Muscle of leg (tissue), 3 donors: ENCODE measurements at regions not wholly inside any gene's neighbourhood (a gene's known extent, or its start where the extent isn't known, plus 50 kb on each side); places are given as distances from the start of the nearest gene placed in this dataset.

ENCODE experiments used
- DNase-seq: peaks from one replicate; pipeline ENCODE4 v3.0.0; 2013
- H3K27ac ChIP-seq: one replicate; pipeline ENCODE4 v1.5.1; 2013; ENCODE audit warnings: mild to moderate bottlenecking, low read length, control low read depth
- H3K27me3 ChIP-seq: one replicate; pipeline ENCODE4 v1.6.1; 2013; ENCODE audit warnings: low read length; ENCODE audit not compliant: control insufficient read depth, insufficient read depth
- H3K36me3 ChIP-seq: one replicate; pipeline ENCODE4 v1.6.1; 2013; ENCODE audit warnings: low read length; ENCODE audit not compliant: control insufficient read depth, insufficient read depth
- H3K4me1 ChIP-seq: one replicate; pipeline ENCODE4 v1.6.1; 2013; ENCODE audit warnings: low read length; ENCODE audit not compliant: control insufficient read depth, insufficient read depth
- H3K4me3 ChIP-seq: one replicate; pipeline ENCODE4 v1.5.1; 2013; ENCODE audit warnings: low read length, control low read depth
- H3K9me3 ChIP-seq: replicated peaks from 2 replicates; pipeline ENCODE4 v1.6.1; 2013; ENCODE audit warnings: low read depth, low read length; ENCODE audit not compliant: control insufficient read depth
- WGBS: methylation state at CpG from one replicate; pipeline ENCODE4 v1.1.5; 2013; ENCODE audit warnings: missing lambda C conversion rate; ENCODE audit not compliant: insufficient coverage; 5-methylcytosine and 5-hydroxymethylcytosine counted together

DNA sequence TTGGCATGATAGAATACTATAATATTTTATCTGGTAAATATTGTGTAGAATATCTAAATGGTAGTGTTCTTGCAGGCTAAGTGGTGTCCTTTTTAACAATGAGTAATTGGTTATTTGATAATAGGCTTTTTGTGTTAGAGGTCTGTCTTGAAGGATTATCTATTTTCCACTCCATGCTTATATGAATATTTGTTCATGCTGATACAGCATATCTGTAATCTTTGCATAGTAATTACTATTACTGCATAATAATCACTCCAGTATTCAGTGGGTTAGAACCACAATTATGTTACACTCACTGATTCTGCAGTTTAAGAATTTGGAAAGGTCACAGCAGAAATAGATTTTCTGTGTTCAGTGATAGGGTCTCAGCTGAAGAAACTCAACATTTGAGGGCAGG is 1229.9 kb downstream of the MAT2B start:
- Histone ChIP-seq H3K9me3 (no peaks in the 10 kb centered on the region), H3K27ac (no peak overlapping the region)

DNA sequence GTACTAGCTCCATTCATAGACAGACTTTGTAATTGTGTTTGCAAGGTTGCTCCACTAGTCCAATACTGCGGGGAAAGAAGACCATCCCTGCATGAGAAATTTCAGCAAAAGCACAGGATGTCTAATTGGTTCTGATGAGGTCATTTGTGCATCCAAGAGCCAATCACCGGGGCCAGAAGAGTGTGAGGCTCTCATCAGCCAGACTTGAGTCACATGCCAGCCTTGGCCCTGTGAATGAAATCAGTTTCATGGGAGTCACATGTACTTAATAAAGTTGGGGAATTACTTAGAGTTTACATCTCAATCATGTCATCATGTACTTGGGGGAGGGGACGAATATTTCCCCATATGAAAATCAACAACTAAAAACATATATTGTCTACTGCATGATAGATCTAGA is 1236.0 kb downstream of the MAT2B start:
- H3K27me3 ChIP-seq, result no peaks in the 10 kb centered on the region
- 67% methylated on average over 1 of the region's 3 CpGs for WGBS
- no peaks in the 10 kb centered on the region for H3K36me3 ChIP-seq
- no peaks in the 10 kb centered on the region for H3K4me1 ChIP-seq
- no peaks in the 10 kb centered on the region for H3K9me3 ChIP-seq
- H3K27ac ChIP-seq, result no peak overlapping the region
- DNase-seq, result no peak
- no peak overlapping the region for H3K4me3 ChIP-seq

More for the DNA sequence above, 1229.9 kb downstream of the MAT2B start:
- H3K4me3 ChIP-seq, result no peak overlapping the region
- H3K4me1 ChIP-seq, result no peaks in the 10 kb centered on the region
- H3K27me3 ChIP-seq, result no peaks in the 10 kb centered on the region
- no peaks in the 10 kb centered on the region for H3K36me3 ChIP-seq
- no peak for DNase-seq

DNA sequence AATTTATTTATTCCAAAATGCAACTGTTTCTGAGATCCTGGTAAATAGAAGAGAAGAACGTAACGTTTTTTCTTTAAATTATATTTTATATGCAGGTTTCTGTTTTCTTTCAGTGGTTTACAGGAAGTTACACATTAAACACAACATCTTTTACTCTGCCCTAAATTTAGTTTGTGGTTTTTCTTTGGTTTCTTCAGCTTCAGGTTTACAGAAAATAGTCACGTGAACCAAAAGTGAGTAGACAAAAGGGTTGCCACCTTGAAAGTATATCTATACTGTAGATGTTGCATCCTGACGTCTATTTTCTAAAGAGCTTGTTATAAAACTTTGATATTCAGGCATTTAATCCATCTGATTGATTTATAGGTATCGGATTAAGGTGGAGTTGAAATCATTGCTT is 1236.6 kb downstream of the MAT2B start:
- Histone ChIP-seq H3K4me1 (no peaks in the 10 kb centered on the region), H3K36me3 (no peaks in the 10 kb centered on the region), H3K4me3 (no peak overlapping the region), H3K9me3 (no peaks in the 10 kb centered on the region), H3K27ac (no peak overlapping the region), H3K27me3 (no peaks in the 10 kb centered on the region)
- DNase-seq, result no peak
- 82% methylated on average over 2 of the region's 5 CpGs for WGBS

DNA sequence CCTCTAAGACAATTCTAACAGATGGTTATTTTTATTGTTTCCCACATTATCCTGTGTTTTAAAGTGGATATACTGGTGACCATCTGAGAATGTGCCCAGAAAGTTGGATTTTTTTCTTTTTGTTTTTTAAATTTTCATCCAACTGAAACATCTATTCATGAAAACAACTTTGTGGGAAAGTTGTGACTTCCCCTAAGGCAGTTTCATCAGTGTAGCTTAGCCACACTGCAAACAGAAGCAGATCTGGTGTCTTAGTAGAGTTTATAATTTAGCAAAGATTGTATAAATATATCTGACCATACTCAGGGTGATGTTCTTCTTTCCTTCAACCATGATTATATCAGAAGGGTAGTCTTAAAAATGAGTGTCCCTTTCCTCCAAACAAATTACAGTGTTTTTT is 1241.3 kb downstream of the MAT2B start:
- Histone ChIP-seq H3K36me3 (no peaks in the 10 kb centered on the region), H3K27ac (no peak overlapping the region), H3K9me3 (no peaks in the 10 kb centered on the region), H3K4me1 (no peaks in the 10 kb centered on the region), H3K27me3 (no peaks in the 10 kb centered on the region), H3K4me3 (no peak overlapping the region)
- DNase-seq, result no peak

DNA sequence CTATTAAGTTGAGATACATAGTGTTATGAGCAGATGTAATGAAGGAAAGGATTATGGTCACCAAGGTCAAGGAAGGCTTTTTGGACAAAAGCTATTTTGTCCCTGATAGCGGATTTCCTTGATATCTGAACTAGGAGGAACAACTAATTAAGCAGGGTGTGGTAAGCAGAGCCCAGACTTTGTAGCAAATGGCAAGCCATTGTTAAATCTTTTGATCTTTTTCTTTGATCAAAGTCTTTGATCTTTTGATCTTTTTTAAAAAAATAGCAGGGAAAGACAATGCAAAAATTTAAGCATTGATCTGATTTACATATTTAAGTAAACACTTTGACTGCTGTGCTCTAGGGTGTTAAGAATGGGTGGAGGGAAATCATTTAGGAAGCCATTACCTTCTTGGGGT is 1242.0 kb downstream of the MAT2B start:
- H3K36me3 ChIP-seq, result no peaks in the 10 kb centered on the region
- 79% methylated on average over 1 of the region's 1 CpG for WGBS
- DNase-seq, result no peak
- no peaks in the 10 kb centered on the region for H3K9me3 ChIP-seq
- H3K27me3 ChIP-seq, result no peaks in the 10 kb centered on the region
- no peaks in the 10 kb centered on the region for H3K4me1 ChIP-seq
- H3K27ac ChIP-seq, result no peak overlapping the region
- no peak overlapping the region for H3K4me3 ChIP-seq

DNA sequence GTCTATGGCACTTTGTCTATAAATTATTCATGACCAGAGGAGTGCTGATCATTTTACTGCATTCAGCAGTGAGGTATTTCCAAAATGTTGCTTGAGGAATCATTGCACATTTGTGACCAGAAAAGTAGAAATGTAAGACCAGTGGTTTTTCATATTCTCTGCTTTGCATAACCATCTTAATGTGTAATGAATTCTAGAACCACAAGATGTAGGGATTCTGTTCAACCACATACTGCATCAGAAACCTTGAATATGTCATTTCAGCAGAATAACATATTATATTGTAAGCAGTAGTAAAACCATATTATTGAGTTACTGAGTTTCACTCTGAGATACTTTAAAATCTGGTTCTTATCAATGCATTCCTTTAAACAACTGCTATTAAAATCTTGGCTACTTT is 1243.4 kb downstream of the MAT2B start:
- H3K27me3 ChIP-seq, result no peaks in the 10 kb centered on the region
- H3K4me1 ChIP-seq, result no peaks in the 10 kb centered on the region
- no peak for DNase-seq
- H3K36me3 ChIP-seq, result no peaks in the 10 kb centered on the region
- H3K4me3 ChIP-seq, result no peak overlapping the region
- H3K27ac ChIP-seq, result no peak overlapping the region
- no peaks in the 10 kb centered on the region for H3K9me3 ChIP-seq

DNA sequence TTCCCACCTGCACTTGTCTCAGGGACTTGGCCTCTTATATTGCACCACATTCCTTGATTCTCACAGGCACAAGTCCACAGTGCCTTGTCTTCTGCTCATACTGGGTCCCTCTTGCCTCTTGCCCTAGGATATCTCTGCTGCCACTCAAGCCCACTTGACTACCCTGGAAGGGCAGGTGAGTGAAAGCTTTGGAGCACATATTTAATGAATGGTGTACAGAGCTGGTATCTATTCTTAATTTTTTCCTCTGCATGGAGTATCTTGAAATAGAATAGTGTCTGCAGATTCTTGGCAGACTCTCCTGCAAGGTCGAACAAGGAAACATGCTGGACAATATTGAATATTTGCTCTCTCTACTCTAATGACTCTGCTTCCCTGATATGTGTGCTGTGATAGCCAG is 1248.0 kb downstream of the MAT2B start:
- no peaks in the 10 kb centered on the region for H3K9me3 ChIP-seq
- no peak overlapping the region for H3K4me3 ChIP-seq
- no peak for DNase-seq
- no peaks in the 10 kb centered on the region for H3K4me1 ChIP-seq
- WGBS, result no CpG with 5 or more reads among the region's 1 CpG
- no peaks in the 10 kb centered on the region for H3K27me3 ChIP-seq
- H3K27ac ChIP-seq, result no peak overlapping the region
- H3K36me3 ChIP-seq, result no peaks in the 10 kb centered on the region

DNA sequence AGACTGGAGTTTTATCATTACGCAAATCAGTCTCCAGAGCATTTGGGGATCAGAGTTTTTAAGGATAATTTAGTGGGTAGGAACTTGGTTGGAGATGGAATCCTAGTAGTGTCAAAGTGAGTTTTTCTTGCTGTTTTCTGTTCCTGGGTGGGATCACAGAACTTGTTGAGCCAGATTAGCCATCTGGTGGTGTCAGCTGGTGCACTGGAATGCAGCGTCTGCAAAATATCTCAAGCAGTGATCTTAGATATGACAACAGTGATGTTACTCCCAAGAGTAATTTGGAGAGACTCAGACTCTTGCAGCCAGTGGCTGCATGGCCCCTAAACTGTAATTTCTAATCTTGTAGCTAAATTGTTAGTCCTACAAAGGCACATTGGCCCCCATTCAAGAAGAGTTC is 1257.8 kb downstream of the MAT2B start:
- 94% methylated on average over 2 of the region's 2 CpGs for WGBS
- DNase-seq, result peak; percentile 32

DNA sequence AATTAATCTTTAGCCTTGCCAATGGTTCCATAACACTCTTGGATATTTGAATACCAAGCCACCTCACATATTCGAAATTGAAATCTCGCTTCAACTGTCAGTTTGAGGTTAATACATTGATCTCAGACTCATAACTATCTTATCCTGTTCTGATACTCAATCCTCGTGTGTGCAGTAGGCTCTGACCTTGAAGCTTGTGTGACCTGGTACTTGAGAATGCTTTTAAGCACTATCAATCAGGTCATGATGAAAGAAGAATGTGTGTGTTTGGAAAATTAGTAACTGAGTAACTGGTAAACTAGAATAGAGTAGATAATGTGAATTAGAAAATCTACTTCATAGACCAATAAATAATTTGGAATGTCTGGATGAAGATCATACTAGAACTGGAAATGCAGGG is 1266.7 kb downstream of the MAT2B start:
- WGBS, result no CpG with 5 or more reads among the region's 3 CpGs
- Histone ChIP-seq H3K4me1 (no peaks in the 10 kb centered on the region), H3K9me3 (no peaks in the 10 kb centered on the region), H3K27me3 (no peaks in the 10 kb centered on the region), H3K36me3 (no peaks in the 10 kb centered on the region), H3K4me3 (no peak overlapping the region), H3K27ac (no peak overlapping the region)
- no peak for DNase-seq

More for the DNA sequence above, 1257.8 kb downstream of the MAT2B start:
- Histone ChIP-seq H3K36me3 (no peaks in the 10 kb centered on the region), H3K4me3 (no peak overlapping the region), H3K27me3 (no peaks in the 10 kb centered on the region), H3K9me3 (no peaks in the 10 kb centered on the region), H3K4me1 (no peaks in the 10 kb centered on the region), H3K27ac (no peak overlapping the region)

DNA sequence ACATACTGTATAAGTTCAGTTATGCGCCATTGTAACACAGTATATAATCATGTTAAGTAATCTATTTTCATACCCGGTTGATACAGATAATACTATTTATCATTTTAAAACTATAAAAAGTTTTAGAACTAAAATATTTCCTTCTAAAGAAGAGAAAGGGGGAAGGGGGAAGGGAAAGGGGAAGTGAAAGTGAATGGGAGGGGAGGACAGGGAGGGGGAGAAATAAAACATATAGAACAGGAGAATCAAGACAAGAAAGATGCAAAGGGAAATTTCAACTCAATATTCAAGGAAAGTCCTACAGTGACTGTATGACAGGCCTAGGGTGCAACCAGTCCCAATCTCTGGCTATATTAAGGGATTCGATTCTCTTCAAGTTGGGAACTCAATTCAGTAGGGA is 1278.8 kb downstream of the MAT2B start:
- Histone ChIP-seq H3K4me1 (no peaks in the 10 kb centered on the region), H3K27ac (no peak overlapping the region), H3K27me3 (no peaks in the 10 kb centered on the region), H3K36me3 (no peaks in the 10 kb centered on the region), H3K4me3 (no peak overlapping the region), H3K9me3 (no peaks in the 10 kb centered on the region)
- no peak for DNase-seq
- WGBS, result no CpG with 5 or more reads among the region's 3 CpGs

DNA sequence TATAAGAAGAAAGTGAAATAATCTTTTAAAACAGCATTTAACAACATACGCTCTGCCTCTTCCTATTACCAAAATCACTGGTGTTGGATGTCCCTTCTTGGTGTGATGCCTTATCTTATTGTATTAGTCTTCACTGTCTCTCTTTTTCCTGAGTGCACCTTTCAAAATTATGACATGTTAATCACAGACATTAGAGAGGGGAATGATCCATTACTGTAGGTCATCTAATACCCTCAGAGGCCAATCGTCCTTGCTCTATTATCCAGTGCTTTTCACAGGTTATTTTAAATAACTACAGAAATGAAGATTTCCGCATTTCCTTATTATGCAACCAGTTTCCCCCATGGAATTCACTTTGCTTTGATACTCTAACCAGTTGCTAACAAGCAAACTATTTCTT is 1292.7 kb downstream of the MAT2B start:
- Histone ChIP-seq H3K27me3 (no peaks in the 10 kb centered on the region), H3K27ac (no peak overlapping the region), H3K9me3 (peaks cover 3% of the 10 kb centered on the region), H3K4me3 (no peak overlapping the region), H3K36me3 (no peaks in the 10 kb centered on the region), H3K4me1 (no peaks in the 10 kb centered on the region)
- no peak for DNase-seq
- WGBS, result no CpG with 5 or more reads among the region's 3 CpGs
